ENCODE measurements at regions not wholly inside any gene's neighbourhood (a gene's known extent, or its start where the extent isn't known, plus 50 kb on each side); places are given as distances from the start of the nearest gene placed in this dataset.
"Not testable (repeated sequence)": the region's sequence is repeated elsewhere in the genome, so short reads cannot be mapped to it uniquely, and the experiment has no call there.

GRCh38 chr17:5763595-5764306 is 179.4 kb upstream of the NLRP1 start:
- Histone ChIP-seq H3K27me3 (no peaks in the 10 kb centered on the region), H3K27ac (no peak overlapping the region), H3K4me3 (no peak overlapping the region), H3K36me3 (no peaks in the 10 kb centered on the region), H3K4me1 (no peaks in the 10 kb centered on the region), H3K9me3 (no peaks in the 10 kb centered on the region)
- 50 to 54% methylated on average over 14 of the region's 14 CpGs for WGBS, 2 donors
- TF ChIP-seq CTCF (IDR thresholded peaks at IDR 0.05), result no peak
- no peak for TF ChIP-seq POLR2A (IDR thresholded peaks at IDR 0.05)
- TF ChIP-seq EP300 (IDR thresholded peaks at IDR 0.05), result no peak
- no peak for DNase-seq (ENCODE audit: low spot score in 2 of 2)

- WGBS, 2 donors, result 34 to 37% methylated on average over 13 of the region's 13 CpGs
- TF ChIP-seq EP300 (IDR thresholded peaks at IDR 0.05) (no peak), CTCF (IDR thresholded peaks at IDR 0.05) (no peak), POLR2A (IDR thresholded peaks at IDR 0.05) (no peak)
- no peak for DNase-seq (ENCODE audit: low spot score in 2 of 2)
- Histone ChIP-seq H3K36me3 (no peaks in the 10 kb centered on the region), H3K27me3 (no peaks in the 10 kb centered on the region), H3K27ac (no peak overlapping the region), H3K4me3 (no peak overlapping the region), H3K4me1 (no peaks in the 10 kb centered on the region), H3K9me3 (no peaks in the 10 kb centered on the region)
Measured at GRCh38 chr17:5769593-5770354, 185.5 kb upstream of the NLRP1 start.

- H3K27me3 ChIP-seq, result no peaks in the 10 kb centered on the region
- 12 to 78% methylated on average over 6 to 13 of the region's 17 CpGs for WGBS, 2 donors
- H3K36me3 ChIP-seq, result no peaks in the 10 kb centered on the region
- no peaks in the 10 kb centered on the region for H3K9me3 ChIP-seq
- DNase-seq (ENCODE audit: low spot score in 2 of 2), result no peak
- TF ChIP-seq EP300 (IDR thresholded peaks at IDR 0.05) (no peak), CTCF (IDR thresholded peaks at IDR 0.05) (no peak), POLR2A (IDR thresholded peaks at IDR 0.05) (no peak)
- H3K4me1 ChIP-seq, result no peaks in the 10 kb centered on the region
- H3K4me3 ChIP-seq, result no peak overlapping the region
- H3K27ac ChIP-seq, result no peak overlapping the region
Measured at GRCh38 chr17:5770441-5771270, 186.3 kb upstream of the NLRP1 start.

- H3K36me3 ChIP-seq; H3K4me1 ChIP-seq; H3K27me3 ChIP-seq; DNase-seq (ENCODE audit: low spot score in 2 of 2); H3K9me3 ChIP-seq; H3K4me3 ChIP-seq; H3K27ac ChIP-seq: not testable (repeated sequence)
- WGBS, 2 donors, result 17 to 93% methylated on average over 1 to 35 of the region's 36 CpGs
Measured at GRCh38 chr17:5771271-5771577, 186.9 kb upstream of the NLRP1 start.

GRCh38 chr17:5772017-5772416 is 187.7 kb upstream of the NLRP1 start:
- not testable (repeated sequence) for H3K4me1 ChIP-seq; H3K36me3 ChIP-seq; H3K4me3 ChIP-seq; H3K9me3 ChIP-seq; H3K27me3 ChIP-seq; H3K27ac ChIP-seq; DNase-seq (ENCODE audit: low spot score in 2 of 2)
- WGBS, 2 donors, result 54 to 87% methylated on average over 11 of the region's 11 CpGs

- no peaks in the 10 kb centered on the region for H3K4me1 ChIP-seq
- no peak overlapping the region for H3K4me3 ChIP-seq
- no peaks in the 10 kb centered on the region for H3K36me3 ChIP-seq
- no peak for DNase-seq (ENCODE audit: low spot score in 2 of 2)
- 76 to 88% methylated on average over 13 of the region's 13 CpGs for WGBS, 2 donors
- no peaks in the 10 kb centered on the region for H3K9me3 ChIP-seq
- no peaks in the 10 kb centered on the region for H3K27me3 ChIP-seq
- TF ChIP-seq EP300 (IDR thresholded peaks at IDR 0.05) (no peak), CTCF (IDR thresholded peaks at IDR 0.05) (no peak), POLR2A (IDR thresholded peaks at IDR 0.05) (no peak)
- no peak overlapping the region for H3K27ac ChIP-seq
Measured at GRCh38 chr17:5772720-5773119, 188.4 kb upstream of the NLRP1 start.

All from tibial nerve (tissue), 4 donors.